COR-L47 (cell line): ENCODE measurements at regions not wholly inside any gene's neighbourhood (a gene's known extent, or its start where the extent isn't known, plus 50 kb on each side); places are given as distances from the start of the nearest gene placed in this dataset.
"Not testable (repeated sequence)": the region's sequence is repeated elsewhere in the genome, so short reads cannot be mapped to it uniquely, and the experiment has no call there.

Source experiments
- DNase-seq: peaks from one replicate; lab custom pipeline; 2025; lab: John Stamatoyannopoulos, UW

DNA sequence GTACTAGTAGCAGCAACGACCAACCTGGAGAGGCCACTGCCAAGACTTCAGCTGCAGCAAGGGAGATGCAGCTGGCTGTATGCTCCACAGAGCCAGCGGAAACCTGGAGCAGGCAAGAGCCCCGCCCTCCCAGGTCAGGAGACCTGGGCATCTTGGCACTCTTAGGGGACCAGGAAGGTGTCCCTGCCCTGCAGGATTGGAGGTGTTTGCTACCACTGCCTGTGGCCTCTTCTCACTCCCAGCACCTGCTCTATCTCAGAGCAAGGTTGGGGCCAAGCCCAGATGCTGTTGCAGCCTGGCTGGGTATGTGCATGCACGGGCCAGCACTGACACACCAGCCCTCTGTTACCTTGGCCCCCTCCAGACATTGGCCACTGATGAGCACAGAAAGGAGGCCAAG lies 1512.8 kb downstream of the REEP3 start:
- DNase-seq = no peak

DNA sequence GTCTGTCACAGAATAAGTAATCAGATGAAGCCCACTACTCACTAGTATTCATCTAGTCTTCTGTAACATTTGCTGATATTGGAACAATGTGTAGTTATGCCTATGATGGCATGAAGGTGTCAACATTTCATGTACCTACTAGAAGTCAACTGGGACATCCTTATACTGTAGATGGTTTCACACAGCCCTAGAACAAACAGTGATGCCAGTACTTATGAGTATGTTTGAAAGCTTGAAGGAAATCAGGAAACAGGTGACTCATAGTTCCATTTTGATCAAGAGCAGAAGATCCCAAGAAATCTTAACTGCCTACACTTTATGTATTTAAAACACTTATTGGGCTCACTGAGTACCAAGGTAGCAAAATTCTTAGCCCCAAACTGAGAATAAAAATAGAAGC lies 1519.6 kb downstream of the REEP3 start:
- DNase-seq = no peak

DNA sequence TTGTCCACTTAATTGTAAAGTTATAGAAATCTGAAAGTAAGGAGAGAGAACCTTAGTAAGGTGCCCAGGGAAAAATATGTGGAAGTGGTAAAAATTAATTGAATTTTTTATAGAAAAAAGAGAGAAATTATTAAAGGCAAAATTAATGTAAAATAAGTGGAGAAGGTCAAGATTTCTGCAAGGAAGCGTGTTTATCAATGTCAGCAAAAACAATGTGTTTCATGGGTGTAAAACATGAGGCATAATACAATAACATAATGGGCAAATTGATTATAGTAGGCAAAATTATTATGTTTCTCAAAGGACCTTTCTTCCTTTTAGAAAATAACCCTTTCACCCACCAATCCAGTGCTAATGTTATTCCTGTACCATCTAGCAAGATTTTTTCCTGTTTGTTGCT lies 1520.1 kb downstream of the REEP3 start:
- DNase-seq = no peak

DNA sequence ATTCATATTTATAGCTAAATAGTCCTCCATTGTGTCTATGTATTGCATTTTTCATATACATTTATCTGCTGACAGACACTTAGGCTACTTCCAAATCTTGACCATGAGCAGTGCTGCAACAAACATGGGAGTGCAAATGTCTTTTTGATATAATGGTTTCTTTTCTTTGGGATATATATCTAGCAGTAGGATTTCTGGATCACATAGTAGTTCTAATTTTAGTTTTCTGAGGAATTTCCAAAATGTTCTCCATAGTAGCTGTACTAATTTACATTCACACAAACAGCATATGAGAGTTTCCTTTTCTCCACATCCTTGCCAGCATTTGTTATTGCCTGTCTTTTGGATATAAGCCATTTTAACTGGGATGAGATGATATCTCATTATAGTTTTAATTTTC lies 1521.3 kb downstream of the REEP3 start:
- no peak for DNase-seq

DNA sequence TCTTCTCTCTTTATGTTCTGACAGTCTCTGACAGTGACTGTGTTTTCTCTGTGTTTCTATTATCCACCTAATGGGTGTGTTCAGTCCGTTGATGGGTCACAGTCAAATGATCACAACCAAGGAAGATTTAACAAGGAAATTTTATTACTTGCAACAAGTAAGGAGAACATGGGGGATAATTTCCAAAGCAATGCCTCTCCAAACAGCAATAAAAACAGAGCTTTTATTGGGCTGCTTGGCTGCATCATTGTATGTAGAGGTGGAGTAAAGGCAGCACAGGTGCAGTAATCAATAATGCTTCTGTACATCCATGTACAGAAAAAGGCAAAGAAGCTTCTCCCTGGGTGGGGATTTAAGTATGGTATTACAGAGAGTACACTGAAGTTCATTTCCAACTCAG lies 1525.6 kb downstream of the REEP3 start:
- DNase-seq = no peak

DNA sequence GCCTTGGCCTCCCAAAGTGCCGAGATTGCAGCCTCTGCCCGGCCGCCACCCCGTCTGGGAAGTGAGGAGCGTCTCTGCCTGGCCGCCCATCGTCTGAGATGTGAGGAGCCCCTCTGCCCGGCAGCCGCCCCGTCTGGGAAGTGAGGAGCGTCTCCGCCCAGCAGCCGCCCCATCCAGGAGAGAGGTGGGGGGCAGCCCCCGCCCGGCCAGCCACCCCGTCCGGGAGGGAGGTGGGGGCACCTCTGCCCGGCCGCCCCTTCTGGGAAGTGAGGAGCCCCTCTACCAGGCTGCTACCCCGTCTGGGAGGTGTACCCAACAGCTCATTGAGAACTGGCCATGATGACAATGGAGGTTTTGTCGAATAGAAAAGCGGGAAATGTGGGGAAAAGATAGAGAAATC lies 1530.9 kb downstream of the REEP3 start:
- DNase-seq = not testable (repeated sequence)

DNA sequence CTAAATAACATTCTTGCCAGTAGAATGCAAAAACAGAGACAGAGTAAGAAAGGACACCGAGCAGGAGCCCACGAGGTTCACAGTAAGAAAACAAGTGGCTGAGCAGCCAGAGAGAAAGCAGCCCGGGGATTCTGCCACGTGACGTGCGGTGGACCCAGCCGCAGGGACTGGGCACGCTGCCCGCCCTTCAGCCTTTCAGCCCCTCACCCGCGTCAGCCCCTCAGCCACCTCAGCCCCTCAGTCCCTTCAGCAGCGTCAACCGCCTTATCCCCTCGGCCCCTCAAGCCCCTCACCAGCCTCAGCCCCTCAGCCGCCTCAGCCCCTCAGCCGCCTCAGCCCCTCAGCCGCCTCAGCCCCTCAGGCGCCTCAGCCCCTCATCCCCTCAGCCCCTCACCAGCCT lies 1532.2 kb downstream of the REEP3 start:
- DNase-seq = not testable (repeated sequence)

DNA sequence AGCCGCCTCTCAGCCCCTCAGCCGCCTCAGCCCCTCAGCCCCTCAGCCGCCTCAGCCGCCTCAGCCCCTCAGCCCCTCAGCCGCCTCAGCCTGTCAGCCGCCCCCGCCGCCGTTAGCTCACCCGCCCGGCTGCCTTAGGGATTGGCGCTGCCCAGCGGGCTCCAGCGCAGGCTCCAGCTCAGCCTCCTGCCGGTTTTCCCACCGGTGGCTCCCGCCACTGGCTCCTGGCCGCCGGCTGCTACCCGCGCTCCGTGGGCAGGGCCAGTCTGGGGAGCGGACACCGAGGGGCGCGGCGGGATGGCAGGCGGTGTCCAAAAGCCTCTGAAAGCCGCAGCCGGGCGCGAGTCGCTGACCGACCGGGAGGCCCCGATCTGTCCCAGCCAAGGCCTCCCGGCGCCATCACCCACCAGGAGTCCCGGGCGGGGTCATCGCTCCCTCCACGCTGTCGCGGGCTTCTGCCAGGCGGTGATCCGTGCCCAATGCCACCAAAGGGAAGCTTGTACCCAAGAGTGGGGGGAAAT lies 1532.7 kb downstream of the REEP3 start:
- DNase-seq = not testable (repeated sequence)

DNA sequence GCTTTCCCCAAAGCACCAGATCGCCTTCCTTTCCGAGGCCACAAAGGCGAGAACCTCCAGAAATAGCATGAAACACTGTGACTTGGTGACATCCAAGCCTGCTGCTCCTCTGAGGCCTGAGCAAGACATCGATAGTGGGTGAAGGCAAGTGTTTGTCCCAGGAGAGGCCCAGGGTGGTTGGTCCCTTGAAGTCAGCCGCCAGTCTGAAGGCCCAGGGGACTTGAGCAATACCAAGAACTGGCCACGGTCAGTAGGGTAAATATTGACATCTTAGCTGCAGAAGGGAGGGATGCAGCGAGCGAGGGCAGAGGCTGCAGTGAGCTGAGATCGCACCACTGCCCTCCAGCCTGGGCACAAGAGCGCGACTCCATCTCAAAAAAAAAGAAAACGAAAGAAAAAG lies 1533.5 kb downstream of the REEP3 start:
- DNase-seq = not testable (repeated sequence)

DNA sequence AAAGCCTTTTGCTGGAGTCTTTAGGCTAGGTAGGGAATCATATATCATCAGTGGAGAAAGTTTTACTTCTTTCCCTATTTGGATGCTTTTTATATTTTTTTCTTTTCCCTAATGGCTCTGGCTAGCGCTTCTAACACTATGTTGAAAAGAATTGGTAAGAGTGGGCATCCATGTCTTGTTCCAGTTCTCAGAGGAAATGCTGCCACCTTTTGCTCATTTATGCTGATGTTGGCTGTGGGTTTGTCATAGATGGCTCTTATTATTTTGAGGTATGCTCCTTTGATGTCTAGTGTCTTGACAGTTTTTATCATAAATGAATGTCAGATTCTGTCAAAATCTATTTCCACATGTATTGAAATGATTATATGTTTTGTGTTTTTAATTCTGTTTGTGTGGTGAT lies 1544.1 kb downstream of the REEP3 start:
- DNase-seq = no peak

DNA sequence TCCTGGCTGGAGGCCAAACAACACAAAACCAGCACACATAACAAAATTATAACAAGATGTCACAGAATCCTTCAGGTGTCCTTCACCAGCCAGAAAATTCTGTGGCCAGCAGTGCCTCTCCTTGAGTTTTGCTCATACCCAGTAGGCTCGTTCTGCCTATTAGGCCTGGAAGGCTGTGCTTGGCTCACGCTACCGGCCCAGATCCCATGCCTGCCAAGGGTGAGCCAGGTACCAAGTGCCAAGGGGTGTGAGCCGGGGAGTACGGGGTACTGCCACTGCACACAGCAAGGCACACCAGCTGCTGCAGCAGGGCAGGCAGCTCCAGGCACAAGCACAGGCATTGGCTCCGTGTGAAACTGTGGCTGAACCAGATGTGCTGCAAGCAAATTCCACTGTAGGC lies 1562.0 kb downstream of the REEP3 start:
- no peak for DNase-seq

DNA sequence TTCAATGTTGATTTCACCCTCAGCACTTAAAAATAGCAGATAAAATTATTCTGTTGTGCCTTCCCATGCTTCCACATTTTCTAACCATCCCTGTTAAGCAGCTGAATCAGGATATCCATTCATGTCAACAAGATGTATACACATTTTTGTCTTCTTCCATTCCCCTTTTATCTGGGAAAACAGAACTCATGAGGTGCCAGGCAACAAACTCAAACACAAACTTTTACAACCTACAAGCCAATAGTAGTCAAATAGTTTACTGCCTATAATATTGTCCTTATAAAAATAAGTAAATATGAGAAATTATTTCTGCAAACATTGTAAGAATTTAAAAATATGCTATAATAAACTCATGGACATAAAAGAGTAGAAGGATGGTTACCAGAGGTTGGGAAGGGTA lies 1569.8 kb downstream of the REEP3 start:
- DNase-seq = no peak

DNA sequence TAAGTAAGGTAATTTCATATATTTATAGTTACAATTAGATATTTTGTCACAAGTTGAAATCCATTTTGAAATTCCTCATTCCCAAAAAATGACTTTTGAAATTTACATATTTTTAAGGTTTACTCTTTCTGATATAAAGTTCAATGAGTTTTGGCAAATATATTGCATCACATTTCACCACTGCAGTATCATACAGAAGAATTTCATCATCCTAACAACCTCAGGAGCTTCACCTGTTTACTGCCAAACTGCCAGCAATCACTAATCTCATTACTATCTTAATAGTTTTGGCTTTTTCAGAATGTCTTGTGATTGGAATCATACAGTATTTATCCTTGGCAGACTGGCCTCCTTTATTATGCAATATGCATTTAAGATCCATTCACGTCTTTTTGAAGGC lies 1578.9 kb downstream of the REEP3 start:
- no peak for DNase-seq

DNA sequence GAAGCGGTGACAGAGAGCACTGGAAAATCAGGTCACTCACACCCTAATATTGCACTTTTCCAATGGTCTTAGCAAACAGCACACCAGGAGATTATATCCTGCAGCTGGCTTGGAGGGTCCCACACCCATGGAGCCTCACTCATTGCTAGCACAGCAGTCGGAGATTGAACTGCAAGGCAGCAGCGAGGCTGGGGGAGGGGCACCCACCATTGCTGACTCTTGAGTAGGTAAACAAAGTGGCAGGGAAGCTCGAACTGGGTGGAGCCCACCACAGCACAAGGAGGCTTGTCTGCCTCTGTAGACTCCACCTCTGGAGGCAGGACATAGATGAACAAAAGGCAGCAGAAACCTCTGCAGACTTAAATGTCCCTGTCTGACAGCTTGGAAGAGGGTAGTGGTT lies 1579.7 kb downstream of the REEP3 start:
- DNase-seq = not testable (repeated sequence)

DNA sequence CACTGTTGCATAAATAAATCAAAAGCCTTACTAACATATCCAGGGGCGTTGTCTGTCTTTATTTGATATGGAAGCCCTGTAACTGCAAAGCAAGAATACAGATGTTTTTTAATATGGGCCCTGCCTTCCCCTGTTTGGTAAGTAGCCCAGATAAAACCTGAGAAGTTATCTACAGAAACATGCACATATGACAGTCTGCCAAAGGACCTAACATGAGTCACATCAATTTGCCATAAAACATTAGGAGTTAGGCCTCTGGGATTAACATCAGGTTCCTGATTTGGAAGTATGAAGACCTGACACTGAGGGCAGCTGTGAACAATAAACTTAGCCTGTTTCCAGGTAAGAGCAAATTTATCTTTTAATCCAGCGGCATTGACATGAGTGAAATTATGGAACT lies 1588.8 kb downstream of the REEP3 start:
- DNase-seq = no peak

DNA sequence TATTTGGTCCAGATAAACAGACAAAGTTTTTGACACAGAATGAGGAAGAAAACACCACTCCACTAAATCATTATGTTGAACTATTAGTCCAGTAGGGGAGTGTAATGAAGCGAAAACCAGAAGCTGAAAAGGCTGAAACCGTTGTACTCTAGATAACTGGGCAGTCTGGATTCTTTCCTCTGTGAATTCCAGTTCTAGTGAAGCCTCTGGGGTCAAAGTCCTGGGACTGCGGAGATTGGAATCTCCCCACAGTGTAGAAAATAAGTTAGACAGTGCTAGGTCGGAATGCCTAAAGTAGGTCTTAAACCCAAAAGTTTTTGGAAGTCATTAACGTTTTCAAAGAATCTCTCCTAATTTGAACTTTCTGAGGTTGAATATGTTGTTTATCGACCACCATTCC lies 1589.9 kb downstream of the REEP3 start:
- DNase-seq = not testable (repeated sequence)

DNA sequence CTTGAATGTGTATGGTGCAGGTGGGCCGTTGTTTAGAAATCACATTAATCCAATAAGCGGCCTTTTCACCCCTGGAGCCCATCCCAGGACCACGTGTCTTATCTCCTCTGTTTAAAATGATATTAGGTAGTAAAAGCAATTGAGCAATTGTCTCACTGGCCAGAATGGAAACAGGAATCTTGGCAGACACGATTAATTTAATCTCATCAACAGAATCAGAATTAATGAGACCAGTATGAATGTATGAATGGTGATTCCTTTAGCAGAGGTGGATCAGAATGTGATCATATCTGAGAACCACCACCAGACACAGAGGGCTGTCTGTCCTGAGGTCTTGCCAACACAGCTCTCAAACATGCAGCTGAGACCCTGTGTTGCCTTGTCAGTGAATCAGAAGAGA lies 1591.4 kb downstream of the REEP3 start:
- no peak for DNase-seq

DNA sequence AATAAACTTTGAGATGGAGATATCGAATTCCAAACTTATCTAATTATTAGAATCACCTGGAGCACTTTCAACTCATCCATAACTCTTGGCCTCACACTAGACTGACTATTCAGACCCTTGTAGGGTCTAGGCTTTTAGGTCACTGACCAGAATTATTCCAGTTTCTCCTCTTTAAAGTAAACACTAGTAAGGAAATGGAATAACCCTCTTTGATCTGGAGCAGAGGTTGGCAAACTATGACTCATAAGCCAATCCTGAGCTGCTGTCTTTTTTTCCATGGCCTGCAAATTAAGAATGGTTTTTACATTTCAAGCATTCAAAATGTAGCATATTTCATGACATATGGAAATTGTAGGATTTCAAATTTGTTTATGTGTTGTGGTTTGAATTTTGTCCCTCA lies 1601.9 kb downstream of the REEP3 start:
- DNase-seq = no peak

DNA sequence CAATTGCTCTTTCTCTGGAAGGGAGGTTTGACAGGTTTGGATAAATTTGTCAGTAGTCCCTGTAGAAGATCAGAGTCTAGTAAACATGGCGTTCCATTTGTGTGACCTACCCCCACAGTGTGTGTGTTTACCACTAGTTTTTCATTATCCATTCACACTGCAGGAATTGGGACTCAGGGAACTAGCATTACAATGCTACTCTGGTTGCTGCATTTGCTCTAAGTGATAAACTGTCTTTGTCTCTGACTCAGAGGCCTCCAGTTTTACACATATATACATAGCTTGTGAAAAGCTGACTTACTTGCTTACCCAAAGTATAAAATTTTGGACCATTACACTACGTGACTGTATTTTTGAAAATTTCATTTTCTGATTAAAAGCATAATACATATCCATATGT lies 1604.0 kb downstream of the REEP3 start:
- no peak for DNase-seq

DNA sequence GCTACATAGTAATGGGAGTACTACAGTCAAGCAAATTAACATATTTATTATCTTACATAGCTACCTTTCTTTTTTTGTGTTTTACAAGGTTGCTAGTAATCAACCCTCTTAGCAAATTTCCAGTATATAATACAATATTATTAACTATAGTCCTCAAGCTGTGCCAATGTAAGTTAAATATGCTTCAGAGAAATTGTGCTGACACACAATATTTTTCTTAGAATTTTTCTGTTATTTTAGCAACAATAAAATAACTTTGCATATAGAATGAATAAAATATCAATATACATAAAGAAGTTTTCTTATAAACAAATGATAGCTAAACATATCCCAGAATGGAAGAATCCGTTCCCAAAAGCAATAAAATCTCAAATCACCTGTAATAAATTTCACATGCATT lies 1605.1 kb downstream of the REEP3 start:
- DNase-seq = no peak

DNA sequence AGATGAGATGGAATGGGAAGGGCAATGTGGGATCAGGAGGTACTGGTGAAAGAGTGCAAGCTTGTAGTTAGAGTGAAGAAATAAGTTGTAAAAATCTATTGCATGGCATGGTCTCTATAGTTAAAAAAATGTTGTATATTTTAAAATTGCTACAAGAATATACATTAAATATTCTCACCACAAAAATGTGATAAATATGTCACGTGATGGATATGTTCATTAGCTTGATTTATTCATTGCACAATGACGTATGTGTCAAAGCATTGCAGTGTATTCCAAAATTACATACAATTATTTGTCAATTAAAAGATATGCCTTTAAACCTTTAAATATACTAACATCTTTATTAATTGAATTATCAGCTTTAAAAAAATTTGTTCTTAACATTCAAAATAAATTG lies 1607.1 kb downstream of the REEP3 start:
- no peak for DNase-seq

DNA sequence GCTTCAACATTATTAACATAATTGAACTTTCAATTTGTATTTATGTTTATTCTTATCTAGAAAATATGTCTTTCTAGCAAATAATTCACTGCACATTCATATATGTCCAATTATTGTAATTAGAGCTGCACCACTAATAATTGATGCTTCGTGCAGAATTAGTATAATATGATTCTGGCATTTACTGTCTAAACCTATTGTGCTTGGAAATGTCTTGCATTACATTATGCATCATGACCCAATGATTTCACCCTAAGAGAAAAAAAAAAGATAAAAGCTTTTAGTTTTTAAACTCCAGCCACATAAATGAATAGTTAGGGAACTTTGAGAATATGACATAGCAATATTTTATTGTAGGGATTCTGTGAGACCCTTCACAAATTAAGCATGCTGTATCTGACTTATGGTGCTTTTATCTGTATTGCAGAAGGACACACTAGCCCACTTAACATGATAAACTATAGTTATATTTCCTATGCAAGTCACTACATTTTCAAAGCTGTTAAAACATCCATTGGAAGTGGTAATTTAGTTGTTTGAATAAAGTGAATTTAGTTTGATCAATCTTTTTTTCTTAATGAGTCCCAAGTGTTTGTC lies 1609.1 kb downstream of the REEP3 start:
- no peak for DNase-seq

DNA sequence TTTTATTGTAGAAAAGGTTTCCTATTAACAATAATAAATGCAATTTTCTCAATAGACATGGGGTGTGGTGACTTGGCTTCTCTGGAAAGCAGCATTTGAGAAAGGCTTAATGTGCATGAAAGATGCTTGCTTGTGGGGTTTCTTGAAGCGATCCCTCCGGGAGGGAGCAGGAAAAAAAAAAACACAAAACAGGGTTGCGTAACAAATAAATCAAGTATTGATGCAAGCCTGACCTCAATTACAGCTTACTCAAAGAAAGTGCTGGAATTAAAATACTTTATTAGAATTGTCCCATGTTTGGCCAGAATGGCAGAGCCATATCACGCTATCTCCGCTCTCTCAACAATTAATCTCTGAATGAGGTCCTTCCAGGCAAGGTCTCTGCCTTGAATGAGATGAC lies 1612.5 kb downstream of the REEP3 start:
- DNase-seq = no peak

DNA sequence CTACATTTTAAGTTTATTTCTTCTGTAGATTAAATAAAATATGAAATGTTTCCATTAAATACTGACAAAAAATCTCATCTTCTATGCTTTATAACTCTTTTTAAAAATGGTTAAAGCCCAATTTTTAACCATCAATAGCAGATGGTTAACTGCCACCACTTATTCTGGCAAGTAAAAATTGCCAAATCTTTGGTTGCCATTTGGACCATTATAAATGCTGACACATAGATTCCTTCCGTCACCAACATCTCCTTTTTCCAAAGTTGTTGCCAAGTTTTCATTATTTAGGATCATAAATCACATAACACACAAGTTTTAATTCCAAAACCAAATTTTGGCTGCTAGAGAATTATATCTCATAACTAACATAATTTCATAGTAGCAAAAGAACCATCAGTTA lies 1614.3 kb downstream of the REEP3 start:
- no peak for DNase-seq
